GM19468 (cell line): ENCODE measurements at regions not wholly inside any gene's neighbourhood (a gene's known extent, or its start where the extent isn't known, plus 50 kb on each side); places are given as distances from the start of the nearest gene placed in this dataset.
"Not testable (repeated sequence)": the region's sequence is repeated elsewhere in the genome, so short reads cannot be mapped to it uniquely, and the experiment has no call there.

Experiments
- ATAC-seq: cut with Tn5 transposase; IDR thresholded peaks from one replicate; pipeline ENCODE4 v1.9.1; 2021; ENCODE audit warnings: mild to moderate bottlenecking, moderate library complexity, moderate number of reproducible peaks; ENCODE audit not compliant: unreplicated experiment; ENCODE audit errors: extremely low read depth

DNA sequence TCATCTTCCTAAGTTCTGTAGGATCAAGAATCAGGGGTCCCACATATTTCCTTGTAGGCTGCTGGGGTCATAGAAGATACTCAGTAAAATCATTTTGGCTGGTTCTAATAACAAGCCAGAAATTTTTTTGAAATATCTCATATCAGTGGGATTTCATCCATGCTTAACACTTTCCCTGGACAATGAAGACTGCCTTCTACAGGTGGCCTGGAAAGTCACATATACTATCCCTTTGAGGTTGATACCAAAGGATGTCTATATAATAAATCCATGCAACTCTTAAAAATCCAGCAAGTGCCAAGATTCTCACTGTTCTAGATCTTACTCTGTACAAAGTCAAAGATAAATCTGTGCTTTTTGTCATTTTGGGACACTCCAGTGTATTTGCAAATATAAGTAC lies 225.8 kb upstream of the NEBL start:
- no peak for ATAC-seq

DNA sequence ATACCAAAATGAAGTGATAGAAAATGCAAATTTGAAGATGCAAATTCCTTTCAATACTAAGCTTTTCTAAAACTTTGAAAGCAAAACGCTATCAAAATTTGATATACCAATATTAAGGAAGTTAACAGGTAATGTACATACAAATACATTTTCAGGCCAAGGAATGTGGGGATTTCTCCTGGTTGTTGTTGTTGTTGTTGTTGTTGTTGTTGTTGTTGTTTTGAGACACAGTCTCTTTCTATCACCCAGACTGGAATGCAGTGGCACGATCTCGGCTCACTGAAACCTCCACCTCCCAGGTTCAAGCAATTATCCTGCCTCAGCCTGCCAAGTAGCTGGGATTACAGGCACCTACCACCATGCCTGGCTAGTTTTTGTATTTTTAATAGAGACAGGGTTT lies 224.7 kb upstream of the NEBL start:
- ATAC-seq, result not testable (repeated sequence)

DNA sequence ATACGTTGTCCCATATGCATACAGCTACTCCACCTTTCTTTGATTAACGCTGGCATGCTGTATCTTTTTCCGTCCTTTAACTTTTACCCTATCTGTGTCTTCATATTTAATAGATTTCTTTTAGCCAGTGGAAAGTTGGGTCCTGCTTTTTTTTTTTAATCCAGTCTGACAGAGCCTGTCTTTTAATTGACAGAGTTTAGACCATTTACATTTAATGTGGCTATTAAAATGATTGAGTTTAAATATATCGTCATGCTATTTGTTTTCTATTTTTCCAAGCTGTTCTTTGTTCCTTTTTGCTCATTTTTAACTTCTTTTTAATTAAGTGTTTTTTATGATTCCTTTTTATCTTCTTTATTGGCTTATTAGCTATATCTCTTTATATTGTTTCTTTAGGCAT lies 217.6 kb upstream of the NEBL start:
- no peak for ATAC-seq

DNA sequence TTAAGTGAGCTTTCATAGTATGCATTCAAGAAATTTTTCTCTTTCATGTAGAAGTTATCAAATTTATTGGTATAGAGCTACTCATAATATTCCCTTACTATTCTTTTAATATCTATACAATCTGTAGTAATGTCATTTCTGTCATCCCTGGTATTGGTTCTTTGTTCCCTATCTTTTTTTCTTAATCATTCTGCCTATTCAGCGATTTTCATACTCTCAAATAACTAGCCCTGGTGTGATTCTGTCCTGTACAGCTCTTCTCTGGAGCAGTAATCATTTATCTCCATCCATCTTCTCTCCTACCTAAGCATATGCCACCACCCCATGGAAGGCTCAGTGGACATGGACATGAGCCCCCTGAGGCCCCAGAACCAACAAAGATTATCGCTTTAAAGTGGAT lies 213.2 kb upstream of the NEBL start:
- ATAC-seq, result no peak

DNA sequence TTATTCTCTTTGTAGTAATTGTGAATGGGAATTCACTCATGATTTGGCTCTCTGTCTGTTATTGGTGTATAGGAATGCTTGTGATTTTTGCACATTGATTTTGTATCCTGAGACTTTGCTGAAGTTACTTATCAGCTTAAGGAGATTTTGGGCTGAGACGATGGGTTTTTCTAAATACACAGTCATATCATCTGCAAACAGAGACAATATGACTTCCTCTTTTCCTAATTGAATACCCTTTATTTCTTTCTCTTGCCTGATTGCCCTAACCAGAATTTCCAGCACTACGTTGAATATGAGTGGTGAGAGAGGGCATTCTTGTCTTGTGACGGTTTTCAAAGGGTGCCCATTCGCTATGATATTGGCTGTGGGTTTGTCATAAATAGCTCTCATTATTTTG lies 209.8 kb upstream of the NEBL start:
- not testable (repeated sequence) for ATAC-seq

DNA sequence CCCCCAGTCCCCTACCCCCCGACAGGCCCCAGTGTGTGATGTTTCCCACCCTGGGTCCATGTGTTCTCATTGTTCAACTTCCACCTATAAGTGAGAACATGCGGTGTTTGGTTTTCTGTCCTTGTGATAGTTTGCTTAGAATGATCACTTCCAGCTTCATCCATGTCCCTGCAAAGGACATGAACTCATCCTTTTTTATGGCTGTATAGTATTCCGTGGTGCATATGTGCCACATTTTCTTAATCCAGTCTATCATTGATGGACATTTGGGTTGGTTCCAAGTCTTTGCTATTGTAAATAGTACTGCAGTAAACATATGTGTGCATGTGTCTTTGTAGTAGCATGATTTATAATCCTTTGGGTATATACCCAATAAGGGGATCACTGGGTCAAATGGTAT lies 208.2 kb upstream of the NEBL start:
- ATAC-seq, result not testable (repeated sequence)

DNA sequence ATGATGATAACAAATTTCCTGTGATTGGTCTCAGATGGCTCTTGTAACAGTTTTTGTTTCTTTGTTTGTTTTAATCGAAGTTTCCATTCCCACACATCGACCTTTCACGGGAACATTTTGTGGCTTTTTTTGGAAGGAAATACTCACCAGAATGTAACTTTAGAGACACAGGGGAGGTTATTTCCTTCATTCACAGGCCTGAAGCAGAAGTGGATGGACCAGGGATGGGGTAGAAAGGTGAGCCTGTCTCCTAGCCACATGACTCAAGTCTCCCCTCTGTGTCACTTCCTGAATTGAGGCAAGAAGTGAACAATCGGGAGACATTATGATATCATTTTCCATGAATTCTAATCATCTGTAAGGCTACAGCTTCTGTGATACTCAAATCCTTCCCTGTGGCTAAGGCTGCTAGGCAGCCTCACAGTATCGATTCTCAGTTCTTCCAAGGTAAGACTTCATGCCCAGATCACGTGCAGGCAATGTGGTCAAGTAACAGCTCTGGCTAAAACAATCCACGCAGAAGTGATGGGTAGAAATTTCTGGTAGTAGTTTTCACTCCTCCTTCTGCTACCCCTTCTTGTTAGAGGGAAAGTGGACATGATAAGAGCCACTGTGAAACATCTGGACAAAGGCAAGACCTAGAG lies 203.9 kb upstream of the NEBL start:
- ATAC-seq, result no peak

DNA sequence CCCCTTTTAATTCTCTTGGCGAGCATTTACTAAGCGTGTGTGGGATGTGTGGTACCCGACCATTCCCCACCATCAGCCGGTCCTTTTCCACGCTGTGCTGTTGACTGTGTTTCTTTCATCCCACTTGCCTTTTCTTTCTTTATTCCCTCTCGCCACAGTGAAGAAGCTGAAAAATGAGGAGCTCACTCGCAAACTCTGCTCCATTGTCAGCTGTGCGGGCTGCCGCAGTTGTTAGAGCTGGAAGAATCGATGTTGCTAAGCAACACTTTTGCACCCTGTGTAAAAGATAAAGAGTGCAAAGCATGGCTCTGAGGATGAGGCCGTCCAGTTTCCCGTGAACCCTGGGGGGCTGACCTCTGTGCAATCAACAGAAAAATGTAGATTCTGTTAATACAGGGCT lies 203.1 kb upstream of the NEBL start:
- ATAC-seq, result no peak

DNA sequence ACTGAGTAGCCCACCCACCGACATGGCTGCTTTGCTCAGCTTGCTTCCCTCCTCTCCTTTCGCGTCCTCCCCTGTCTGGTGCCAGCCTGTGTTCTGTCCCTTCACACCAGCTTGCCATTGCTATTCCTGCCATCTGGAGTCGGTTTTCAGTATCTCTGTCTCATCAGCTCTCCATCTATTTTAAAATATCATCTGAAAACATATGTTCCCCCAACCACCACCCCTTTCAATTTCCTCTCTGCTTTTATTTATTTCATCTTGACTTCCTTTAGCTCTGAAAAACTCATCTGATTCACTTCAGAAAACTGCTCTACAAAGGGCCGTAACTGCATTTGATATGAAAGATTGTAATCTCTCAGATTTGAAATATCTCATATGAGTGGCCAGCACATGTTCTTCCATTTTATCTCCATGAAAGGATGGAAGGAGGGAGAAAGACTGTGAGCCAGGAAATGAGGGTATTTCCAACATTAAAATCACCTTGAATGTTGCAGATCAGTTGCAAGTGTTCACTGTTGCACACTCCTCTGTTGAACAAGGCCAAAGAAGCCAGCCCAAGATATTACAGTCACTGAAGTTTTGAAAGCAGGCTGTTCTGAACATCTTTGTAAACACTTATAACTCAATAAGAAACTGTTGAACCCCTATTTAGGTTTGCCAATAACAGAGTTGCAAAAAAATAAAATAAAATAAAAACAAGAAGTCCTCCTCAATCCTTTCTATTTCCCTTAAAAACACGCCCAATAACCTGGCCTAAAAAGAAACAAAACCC lies 202.4 kb upstream of the NEBL start:
- ATAC-seq, result no peak

DNA sequence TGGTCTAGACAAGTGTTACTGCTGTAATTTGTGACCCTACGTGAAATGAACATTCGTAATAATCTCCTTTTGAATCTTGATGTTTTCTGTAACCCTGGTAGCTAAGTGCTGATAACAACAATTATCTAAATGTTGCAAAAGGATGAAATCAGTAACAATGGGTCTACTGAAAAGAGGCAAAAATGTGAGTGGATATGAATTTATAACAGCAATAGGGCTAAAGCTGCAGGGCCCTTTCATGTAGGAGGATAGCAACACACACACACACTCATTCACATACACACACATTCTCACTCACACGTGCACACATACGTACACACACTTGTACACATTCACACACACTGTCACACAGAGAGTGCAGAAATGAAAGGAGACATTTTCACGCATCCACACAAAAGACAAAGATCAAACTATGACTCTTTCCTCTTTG lies 200.8 kb upstream of the NEBL start:
- ATAC-seq, result no peak

DNA sequence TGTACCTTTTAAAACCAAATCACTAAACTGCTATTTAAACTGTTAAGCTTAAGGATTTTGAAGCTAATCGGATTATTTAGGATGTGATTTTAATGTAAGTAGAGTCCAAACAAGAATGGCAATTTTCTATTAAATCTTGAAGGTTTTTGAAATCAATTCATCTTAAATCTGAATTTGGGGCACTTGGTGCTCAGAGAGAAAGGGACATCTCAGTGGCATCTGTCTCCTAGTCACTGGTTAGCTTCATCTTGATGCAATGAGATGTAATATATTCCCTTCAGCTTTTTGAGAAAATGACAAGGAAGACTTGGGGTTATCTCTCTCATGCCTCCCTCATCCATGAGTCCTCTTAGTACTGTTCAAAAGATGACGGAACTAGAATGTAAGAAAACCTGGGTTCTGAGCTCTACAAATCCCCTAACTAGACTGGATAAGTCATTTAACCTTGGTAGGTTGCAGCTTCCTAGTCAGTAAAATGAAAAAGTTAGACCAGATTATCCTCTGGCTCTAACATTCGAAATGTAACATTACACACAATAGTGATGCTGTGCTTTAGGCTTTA lies 198.5 kb upstream of the NEBL start:
- ATAC-seq, result no peak

DNA sequence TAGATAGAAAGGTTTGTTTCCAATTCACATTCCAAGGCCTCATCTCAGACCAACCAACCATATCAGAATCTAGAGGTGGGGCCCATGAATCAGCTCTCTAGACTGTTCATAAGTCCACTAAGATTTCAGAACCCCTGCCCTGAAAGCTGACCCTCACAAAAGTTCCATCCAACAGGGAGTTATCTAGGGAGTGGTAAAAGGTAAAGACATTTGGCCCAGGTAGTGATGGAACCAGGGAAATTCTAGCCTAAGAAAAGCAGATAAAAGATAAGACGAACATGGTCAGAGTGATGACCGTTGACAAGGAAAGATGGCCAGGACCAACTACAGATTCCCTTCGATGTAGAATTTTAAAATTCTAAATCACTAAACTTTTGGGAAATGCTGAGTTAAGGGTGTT lies 198.0 kb upstream of the NEBL start:
- ATAC-seq, result no peak

DNA sequence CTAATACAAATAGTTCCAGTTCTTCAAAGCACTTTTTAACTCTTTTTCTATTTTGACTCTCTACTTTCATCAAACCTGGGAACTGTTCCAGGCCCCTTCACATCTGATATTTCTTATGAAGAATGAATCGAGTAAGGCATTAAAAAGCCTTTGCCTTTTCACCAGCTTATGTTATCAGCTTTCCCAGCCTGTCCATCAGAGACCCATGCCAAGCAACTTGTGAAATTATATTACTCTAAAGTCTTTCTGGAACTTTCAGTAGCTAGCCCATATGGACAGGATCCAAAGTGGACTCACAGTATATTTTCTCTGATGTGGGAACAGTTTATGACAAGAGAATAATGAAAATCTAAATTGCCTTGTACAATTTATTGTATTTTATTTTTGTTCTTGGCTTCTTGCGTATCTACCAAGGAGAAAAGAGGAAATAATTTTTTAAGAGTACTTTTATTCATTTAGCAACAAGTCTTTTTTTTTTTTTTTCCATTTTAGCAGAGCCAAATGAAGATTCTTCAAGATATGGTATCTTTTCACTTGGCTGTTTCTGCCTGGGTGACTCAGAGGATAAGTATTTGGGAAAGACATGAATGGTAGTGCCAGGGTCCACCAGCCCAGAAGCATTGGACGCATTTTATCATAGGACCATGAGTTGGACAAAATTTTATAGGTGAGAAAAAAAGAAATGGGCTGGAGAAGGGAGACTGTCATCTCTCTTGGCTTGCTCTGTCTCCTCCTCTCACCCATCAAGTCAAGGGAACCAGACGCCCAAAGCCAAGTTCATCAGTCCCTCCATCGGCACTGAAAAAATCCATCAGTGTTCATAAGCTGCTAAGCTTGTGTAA lies 195.8 kb upstream of the NEBL start:
- ATAC-seq, result no peak

DNA sequence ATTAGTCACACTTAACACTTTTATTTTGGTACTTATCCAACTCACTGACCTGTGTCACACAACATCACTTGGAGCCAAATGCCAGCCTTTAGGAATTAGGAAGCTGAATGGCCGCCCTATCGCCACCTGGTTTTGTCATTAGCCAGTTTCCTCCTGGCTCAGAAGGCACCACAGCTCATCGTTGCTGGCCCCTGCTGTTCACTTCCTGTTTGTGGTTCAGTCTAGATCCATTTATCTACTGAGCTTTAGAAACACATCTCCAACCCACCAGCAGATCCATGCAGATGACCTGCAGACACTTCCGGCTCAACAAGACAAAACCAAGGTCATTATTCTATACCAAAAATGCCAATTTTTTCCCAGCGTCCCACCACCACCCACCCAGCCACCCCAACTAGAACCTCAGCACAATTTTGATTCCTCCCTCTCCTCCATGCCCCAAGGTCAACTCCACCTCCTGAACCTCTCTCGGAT lies 193.5 kb upstream of the NEBL start:
- no peak for ATAC-seq

DNA sequence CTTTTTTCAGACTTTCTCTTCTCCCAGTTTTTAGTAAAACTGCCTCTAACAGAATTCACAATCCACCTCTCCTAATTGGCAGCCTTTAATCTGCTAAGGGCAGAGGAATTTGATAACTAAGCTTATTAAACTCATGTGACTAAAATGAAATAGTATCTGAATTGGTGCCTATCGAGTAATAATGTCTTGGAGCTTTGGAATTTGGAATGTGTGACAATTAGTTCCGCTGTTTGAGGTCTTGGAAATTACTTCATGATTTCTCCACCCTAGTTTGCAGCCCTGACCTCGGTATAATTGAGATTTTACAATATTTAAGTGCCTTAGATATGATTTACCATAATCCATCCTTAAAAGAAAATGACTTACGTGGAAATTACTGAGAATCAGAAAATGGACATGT lies 190.4 kb upstream of the NEBL start:
- no peak for ATAC-seq

DNA sequence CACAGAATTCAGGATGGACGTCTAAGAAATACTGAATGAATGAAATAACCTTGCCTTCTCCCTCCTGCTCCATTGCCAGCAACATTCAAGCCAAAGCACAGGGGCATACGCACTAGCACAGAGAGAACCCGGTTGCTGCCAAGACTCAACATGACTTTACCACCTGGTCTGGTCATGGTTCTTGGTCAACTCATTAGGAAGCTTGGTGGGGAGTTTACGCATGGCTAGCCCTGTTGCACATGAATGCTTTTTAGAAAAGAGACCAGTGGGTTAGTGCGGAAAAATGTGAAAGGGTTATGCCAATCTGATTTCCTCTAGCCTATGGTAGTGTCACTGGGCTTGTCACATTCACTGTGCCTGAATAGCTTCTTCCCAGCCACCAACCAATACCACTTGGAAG lies 187.6 kb upstream of the NEBL start:
- ATAC-seq, result no peak

DNA sequence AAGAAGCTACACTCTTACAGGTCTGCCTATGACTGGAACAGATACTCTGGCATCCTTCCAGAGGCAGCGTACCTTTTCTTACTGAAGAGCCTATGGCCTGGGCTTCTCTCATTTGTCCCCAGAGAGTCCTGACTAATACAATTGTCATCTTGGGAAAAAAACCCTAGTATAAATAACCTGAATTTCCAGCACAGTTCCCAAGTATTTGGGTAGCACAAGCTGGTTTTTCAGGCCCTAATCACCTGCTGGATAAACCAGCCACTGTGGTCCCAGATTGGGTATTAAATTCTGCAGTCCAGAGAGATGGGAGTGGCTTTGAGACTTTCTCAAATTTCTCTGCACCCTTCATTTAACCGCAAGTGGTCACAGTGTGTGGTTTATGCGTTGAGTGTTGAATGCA lies 186.8 kb upstream of the NEBL start:
- no peak for ATAC-seq

DNA sequence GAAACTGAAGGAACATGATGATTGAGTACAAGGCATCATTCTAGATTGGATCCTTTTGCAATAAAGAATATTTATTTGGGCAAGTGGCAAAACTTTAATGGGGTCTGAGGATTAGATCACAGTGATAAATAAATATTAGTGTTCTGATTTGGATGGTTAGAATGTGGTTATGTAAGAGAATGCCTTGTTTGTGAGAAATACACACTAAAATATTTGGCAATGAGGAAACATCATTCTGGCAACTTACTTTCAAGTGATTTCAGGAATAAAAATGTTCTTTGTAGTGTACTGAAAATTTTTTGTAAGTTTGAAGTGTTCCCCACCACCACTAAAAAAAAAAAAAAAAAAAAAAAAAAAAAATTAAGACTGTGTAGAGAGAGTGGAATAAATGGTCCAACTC lies 185.1 kb upstream of the NEBL start:
- no peak for ATAC-seq

DNA sequence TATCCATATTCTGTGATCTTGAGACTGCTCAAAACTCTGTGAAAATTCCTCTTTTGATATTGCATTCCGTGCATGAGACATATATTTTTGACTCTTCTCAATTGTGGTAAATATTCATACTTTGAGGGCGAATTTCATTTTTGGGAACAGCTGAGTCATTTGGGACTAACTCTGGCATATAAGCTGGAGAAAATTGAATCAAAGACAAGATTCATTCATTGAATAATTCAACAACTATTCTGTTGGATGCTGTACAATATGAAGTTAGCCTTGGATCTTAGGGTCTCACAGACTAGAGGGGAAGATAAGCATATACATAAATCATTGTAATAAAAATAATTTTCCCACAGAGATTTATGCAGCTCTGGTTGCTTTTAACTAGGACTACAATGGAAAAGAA lies 183.2 kb upstream of the NEBL start:
- ATAC-seq, result no peak

DNA sequence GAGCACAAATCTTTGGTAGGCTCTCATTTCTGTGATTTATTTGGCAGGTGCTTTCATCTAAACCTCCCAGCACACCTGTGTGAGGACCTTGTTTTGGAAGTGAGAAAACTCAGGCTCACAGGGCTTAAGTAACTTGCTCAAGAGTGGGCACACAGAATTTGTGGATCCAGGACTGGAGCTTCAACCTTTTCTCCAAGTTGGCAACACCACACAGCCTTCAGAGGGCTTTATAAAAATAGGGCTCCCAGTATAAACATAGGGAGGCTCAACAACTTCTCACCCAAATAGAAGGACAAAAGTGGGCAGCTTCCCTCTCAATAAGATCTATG lies 182.2 kb upstream of the NEBL start:
- no peak for ATAC-seq
